Testis (tissue), 2 donors: ENCODE measurements at regions not wholly inside any gene's neighbourhood (a gene's known extent, or its start where the extent isn't known, plus 50 kb on each side); places are given as distances from the start of the nearest gene placed in this dataset.

Source experiments
- DNase-seq: peaks from one replicate; pipeline ENCODE4 v3.0.0-alpha.2; 2019
- H3K27ac ChIP-seq, 2 donors: fragments of 200-600 bp; sonication (generic); one replicate each; pipeline ENCODE4 v1.5.1; 2019
- H3K27me3 ChIP-seq: fragments of 200-600 bp; sonication (generic); one replicate; pipeline ENCODE4 v1.5.1; 2019
- H3K36me3 ChIP-seq: fragments of 200-600 bp; sonication (generic); one replicate; pipeline ENCODE4 v1.5.1; 2017; ENCODE audit warnings: low read depth; ENCODE audit errors: missing control alignments
- H3K4me1 ChIP-seq: fragments of 200-600 bp; sonication (generic); one replicate; pipeline ENCODE4 v1.5.1; 2019
- H3K4me3 ChIP-seq, 2 donors: fragments of 200-600 bp; sonication (generic); one replicate each; pipeline ENCODE4 v1.5.1; 2017 to 2019
- H3K9me3 ChIP-seq: fragments of 200-600 bp; sonication (generic); one replicate; pipeline ENCODE4 v1.5.1; 2017
- CTCF ChIP-seq, 3 experiments: fragments of 450-650 bp in 2 of 3; fragments of 200-600 bp in 1 of 3; sonication (generic) in 1 of 3; IDR thresholded peaks; one replicate each; pipeline ENCODE4 v1.5.1; 2016 to 2019; ENCODE audit warnings: antibody characterized with exemption in 3 of 3, mild to moderate bottlenecking in 2 of 3, moderate library complexity in 1 of 3
- POLR2A ChIP-seq: fragments of 450-650 bp; IDR thresholded peaks from one replicate; pipeline ENCODE4 v1.6.1; 2017; ENCODE audit warnings: antibody characterized with exemption, mild to moderate bottlenecking, moderate library complexity
- WGBS, 2 donors: methylation state at CpG; one replicate each; pipeline ENCODE4 v1.1.5; 2018; 5-methylcytosine and 5-hydroxymethylcytosine counted together
- intact Hi-C: fragments of 100-400 bp; cut with DNase I; formaldehyde crosslinking; loops from one replicate; pipeline ENCODE4 v1.15.1; 2023; ENCODE audit warnings: low total_unique reads

DNA sequence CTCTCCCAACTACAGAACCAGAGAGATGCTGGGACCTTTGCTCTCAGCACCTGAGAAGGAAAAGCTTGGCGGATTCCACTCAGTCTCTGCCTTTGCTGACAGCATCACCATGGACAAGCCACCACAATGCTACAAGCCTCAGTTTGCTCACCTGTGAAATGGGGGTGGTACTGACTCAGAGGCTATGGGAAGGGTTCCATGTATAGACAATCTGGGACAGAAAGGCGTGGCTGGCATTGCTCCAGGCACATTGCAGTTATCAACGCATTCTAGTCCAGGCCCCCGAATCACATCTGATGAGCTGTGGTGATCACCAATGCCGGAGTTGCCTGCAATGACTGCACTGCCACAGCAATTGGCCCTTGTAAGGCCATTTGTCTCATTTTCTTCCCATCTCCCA lies 72.6 kb downstream of the ISX start:
- no peak for TF ChIP-seq CTCF (IDR thresholded peaks at IDR 0.05)
- TF ChIP-seq POLR2A = no peak
- H3K36me3 ChIP-seq = no peaks in the 10 kb centered on the region
- H3K4me1 ChIP-seq = peaks cover 8% of the 10 kb centered on the region
- H3K27me3 ChIP-seq = no peaks in the 10 kb centered on the region
- no peaks in the 10 kb centered on the region for H3K9me3 ChIP-seq
- intact Hi-C loops = no loop called here
- no peak overlapping the region for H3K4me3 ChIP-seq
- 91 to 100% methylated on average over 5 of the region's 5 CpGs for WGBS, 2 donors
- no peak for DNase-seq
- no peak overlapping the region for H3K27ac ChIP-seq

DNA sequence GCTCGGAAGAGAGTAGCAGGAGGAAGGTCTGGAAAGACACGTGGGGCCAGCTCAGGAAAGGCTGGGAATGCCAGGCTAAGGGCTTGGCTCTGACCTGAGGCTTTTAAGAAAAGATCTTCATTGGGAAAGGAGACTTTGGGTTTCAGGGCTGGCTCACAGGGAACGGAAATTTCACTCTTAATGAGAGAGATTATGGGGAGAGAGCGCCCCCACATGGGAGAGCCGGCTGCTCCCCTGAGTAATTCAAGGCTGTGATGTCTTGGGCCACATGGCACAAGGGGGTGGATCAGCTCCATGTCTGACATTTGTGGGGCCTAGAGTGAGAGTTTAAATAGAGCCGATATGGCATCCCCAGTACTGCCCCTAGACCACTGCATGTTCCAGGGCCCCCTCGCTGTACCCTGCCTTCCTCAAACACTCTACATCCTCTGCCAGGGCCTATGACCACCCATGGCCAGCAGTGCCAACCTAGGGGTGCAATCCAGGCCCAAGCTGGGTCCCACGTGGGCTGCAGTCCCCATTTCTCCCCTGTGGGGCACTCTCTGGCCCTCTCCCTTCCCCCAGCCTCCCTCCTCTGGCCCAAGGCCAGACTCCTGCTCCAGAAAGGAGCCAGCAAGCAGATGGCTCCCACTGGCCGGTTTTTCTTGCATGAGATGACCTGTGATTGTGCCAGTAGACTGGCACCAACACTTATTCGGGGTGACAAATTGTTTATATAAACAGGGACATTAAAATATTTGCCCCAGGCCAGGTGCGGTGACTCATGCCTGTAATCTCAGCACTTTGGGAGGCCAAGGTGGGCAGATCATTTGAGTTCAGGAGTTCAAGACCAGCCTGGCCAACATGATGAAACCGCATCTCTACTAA lies 75.2 kb downstream of the ISX start:
- intact Hi-C loops = no loop called here
- no peaks in the 10 kb centered on the region for H3K36me3 ChIP-seq
- no peak for TF ChIP-seq POLR2A
- peak in 1 of 3 experiments; percentile 25 for TF ChIP-seq CTCF (IDR thresholded peaks at IDR 0.05)
- H3K27me3 ChIP-seq = no peaks in the 10 kb centered on the region
- 63 to 75% methylated on average over 11 to 12 of the region's 12 CpGs for WGBS, 2 donors
- no peaks in the 10 kb centered on the region for H3K4me1 ChIP-seq
- DNase-seq = peak; percentile 46
- no peak overlapping the region for H3K4me3 ChIP-seq
- no peaks in the 10 kb centered on the region for H3K9me3 ChIP-seq
- H3K27ac ChIP-seq = no peak overlapping the region

DNA sequence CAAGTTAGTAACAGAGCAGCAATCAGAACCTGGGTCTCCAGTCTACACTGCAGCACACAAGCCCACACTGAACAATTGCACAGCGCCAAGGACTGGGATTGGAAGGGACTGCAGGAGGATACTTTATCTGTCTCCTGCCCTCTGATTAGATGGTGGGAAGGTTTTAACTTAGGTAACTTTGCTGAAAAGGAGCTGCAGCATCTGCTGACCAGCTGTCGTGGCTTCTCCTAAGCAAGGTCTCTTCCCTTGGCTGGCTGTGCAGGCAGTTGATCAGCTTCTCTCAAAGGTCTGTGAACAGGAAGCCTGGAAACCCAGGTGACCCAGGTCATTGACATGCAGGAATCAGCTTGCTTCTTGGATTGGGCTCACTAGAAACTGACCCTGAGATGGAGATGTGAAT lies 82.4 kb downstream of the ISX start:
- no peaks in the 10 kb centered on the region for H3K4me1 ChIP-seq
- H3K36me3 ChIP-seq = no peaks in the 10 kb centered on the region
- TF ChIP-seq POLR2A (no peak), CTCF (IDR thresholded peaks at IDR 0.05) (no peak)
- no peaks in the 10 kb centered on the region for H3K9me3 ChIP-seq
- 56 to 70% methylated on average over 2 of the region's 2 CpGs for WGBS, 2 donors
- intact Hi-C loops = no loop called here
- H3K27ac ChIP-seq = no peak overlapping the region
- no peaks in the 10 kb centered on the region for H3K27me3 ChIP-seq
- no peak overlapping the region for H3K4me3 ChIP-seq
- DNase-seq = no peak

DNA sequence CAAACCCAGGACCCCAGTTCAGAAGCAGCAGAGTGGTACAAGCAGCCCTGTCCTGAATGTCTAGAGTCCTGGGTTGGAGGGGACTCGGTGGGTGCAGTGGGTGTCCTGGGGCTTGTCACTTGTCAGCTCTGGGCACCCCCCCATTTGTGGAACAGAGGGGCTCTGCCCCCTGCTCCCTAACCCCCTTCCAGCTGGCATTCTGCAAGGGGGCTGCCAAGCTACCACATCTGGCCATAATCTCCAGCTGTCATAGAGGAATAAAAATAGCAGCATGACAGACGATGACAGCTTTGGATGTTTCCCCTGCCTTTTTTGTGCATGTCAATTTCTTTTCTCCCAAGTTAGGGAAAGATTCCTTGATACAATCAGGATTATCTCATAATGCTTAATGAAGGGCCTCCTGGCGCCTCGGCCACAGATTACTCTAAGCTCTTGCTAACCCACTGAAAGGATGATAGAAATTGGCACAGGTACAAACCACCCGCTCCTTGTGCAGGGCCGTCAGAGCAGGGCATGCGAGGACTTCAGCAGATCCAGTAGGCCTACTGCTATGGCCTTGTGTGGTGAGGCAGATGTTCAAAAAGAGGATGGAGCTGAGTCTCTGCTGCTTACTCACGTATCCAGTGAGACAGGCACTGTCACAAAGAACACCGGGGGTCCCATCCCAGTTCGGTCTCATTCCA lies 83.0 kb downstream of the ISX start:
- Histone ChIP-seq H3K4me3 (no peak overlapping the region), H3K27ac (no peak overlapping the region), H3K36me3 (no peaks in the 10 kb centered on the region), H3K27me3 (no peaks in the 10 kb centered on the region), H3K4me1 (no peaks in the 10 kb centered on the region), H3K9me3 (no peaks in the 10 kb centered on the region)
- DNase-seq = no peak
- intact Hi-C loops = no loop called here
- WGBS, 2 donors = 79 to 82% methylated on average over 9 to 10 of the region's 10 CpGs
- TF ChIP-seq CTCF (IDR thresholded peaks at IDR 0.05) (no peak), POLR2A (no peak)
